ENCODE measurements at regions not wholly inside any gene's neighbourhood (a gene's known extent, or its start where the extent isn't known, plus 50 kb on each side); places are given as distances from the start of the nearest gene placed in this dataset.

DNA sequence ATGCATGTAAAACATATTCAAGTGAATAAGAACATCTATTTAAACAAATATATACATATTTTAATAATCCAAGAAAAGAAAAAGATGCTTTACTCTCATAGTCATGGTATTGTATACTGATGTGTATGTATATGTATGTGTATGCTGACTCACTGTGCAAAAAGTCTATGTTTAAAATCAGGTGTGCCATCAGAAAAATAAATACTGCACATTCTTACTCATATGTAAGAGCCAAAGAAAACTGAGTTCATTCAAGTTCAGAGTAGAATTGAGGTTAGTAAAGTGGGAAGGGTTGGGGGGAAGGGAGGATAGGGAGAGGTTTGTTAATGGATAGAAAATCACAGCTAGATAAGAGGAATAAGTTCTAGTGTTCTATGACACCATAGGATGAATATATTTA is 403.9 kb upstream of the SMIM31 start:
- no peak for TF ChIP-seq SCRT1 (tag by site-specific recombination; IDR thresholded peaks at IDR 0.05; ENCODE audit: borderline replicate concordance)
- TF ChIP-seq CTCF (tag by site-specific recombination; IDR thresholded peaks at IDR 0.05), result no peak
- TF ChIP-seq ZNF707 (tag by site-specific recombination; IDR thresholded peaks at IDR 0.05), result no peak
- TF ChIP-seq ZBTB8A (tag by site-specific recombination; IDR thresholded peaks at IDR 0.05), result no peak
- TF ChIP-seq, protein P1, sequence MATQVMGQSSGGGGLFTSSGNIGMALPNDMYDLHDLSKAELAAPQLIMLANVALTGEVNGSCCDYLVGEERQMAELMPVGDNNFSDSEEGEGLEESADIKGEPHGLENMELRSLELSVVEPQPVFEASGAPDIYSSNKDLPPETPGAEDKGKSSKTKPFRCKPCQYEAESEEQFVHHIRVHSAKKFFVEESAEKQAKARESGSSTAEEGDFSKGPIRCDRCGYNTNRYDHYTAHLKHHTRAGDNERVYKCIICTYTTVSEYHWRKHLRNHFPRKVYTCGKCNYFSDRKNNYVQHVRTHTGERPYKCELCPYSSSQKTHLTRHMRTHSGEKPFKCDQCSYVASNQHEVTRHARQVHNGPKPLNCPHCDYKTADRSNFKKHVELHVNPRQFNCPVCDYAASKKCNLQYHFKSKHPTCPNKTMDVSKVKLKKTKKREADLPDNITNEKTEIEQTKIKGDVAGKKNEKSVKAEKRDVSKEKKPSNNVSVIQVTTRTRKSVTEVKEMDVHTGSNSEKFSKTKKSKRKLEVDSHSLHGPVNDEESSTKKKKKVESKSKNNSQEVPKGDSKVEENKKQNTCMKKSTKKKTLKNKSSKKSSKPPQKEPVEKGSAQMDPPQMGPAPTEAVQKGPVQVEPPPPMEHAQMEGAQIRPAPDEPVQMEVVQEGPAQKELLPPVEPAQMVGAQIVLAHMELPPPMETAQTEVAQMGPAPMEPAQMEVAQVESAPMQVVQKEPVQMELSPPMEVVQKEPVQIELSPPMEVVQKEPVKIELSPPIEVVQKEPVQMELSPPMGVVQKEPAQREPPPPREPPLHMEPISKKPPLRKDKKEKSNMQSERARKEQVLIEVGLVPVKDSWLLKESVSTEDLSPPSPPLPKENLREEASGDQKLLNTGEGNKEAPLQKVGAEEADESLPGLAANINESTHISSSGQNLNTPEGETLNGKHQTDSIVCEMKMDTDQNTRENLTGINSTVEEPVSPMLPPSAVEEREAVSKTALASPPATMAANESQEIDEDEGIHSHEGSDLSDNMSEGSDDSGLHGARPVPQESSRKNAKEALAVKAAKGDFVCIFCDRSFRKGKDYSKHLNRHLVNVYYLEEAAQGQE (tag by site-specific recombination; IDR thresholded peaks at IDR 0.05), result no peak
